Neural cell (in vitro differentiated cells): ENCODE measurements at regions not wholly inside any gene's neighbourhood (a gene's known extent, or its start where the extent isn't known, plus 50 kb on each side); places are given as distances from the start of the nearest gene placed in this dataset.

ENCODE experiments used
- H2AFZ ChIP-seq: fragments of 200-600, 300-800 bp; sonication (generic), shearing (Covaris generic); 2 replicates; pipeline ENCODE4 v1.6.0; 2014; ENCODE audit warnings: low read depth, mild to moderate bottlenecking, antibody characterized with exemption, low read length, moderate library complexity
- H3F3A ChIP-seq: fragments of 200-600 bp; shearing (Covaris generic); 2 replicates; pipeline ENCODE4 v1.6.1; 2016; ENCODE audit warnings: mild to moderate bottlenecking, moderate library complexity, mixed read lengths, antibody characterized with exemption, low read length; ENCODE audit not compliant: insufficient read depth, poor library complexity, severe bottlenecking
- H3K27ac ChIP-seq: fragments of 200-600, 300-800 bp; sonication (generic), shearing (Covaris generic); 2 replicates; pipeline ENCODE4 v1.5.1; 2014; ENCODE audit warnings: mild to moderate bottlenecking, low read length, moderate library complexity
- H3K27me3 ChIP-seq: fragments of 300-800, 200-600 bp; sonication (generic), shearing (Covaris generic); 2 replicates; pipeline ENCODE4 v1.6.0; 2014; ENCODE audit warnings: mild to moderate bottlenecking, low read depth, low read length, moderate library complexity; ENCODE audit not compliant: insufficient read depth
- H3K36me3 ChIP-seq: fragments of 300-800, 200-600 bp; sonication (generic), shearing (Covaris generic); 2 replicates; pipeline ENCODE4 v1.5.1; 2014; ENCODE audit warnings: mild to moderate bottlenecking, antibody characterized with exemption, low read length, moderate library complexity; ENCODE audit not compliant: insufficient read depth
- H3K4me2 ChIP-seq: fragments of 300-800, 200-600 bp; sonication (generic), shearing (Covaris generic); 2 replicates; pipeline ENCODE4 v1.6.0; 2014; ENCODE audit warnings: mild to moderate bottlenecking, low read length
- H3K4me3 ChIP-seq: fragments of 300-800, 200-600 bp; sonication (generic), shearing (Covaris generic); 2 replicates; pipeline ENCODE4 v1.5.1; 2014; ENCODE audit warnings: mild to moderate bottlenecking, low read length, moderate library complexity
- H3K79me2 ChIP-seq: fragments of 200-600 bp; shearing (Covaris generic); replicated peaks from 2 replicates; pipeline ENCODE4 v1.6.0; 2014; ENCODE audit warnings: mild to moderate bottlenecking, low read length, moderate library complexity; ENCODE audit not compliant: insufficient read depth
- H3K9ac ChIP-seq: fragments of 300-800, 200-600 bp; sonication (generic), shearing (Covaris generic); 2 replicates; pipeline ENCODE4 v1.6.1; 2016; ENCODE audit warnings: mild to moderate bottlenecking, low read length, mixed read lengths
- H3K9me2 ChIP-seq: fragments of 200-600 bp; shearing (Covaris generic); 2 replicates; pipeline ENCODE4 v1.6.1; 2016; ENCODE audit warnings: mild to moderate bottlenecking, low read length, mixed read lengths; ENCODE audit not compliant: insufficient read depth
- H3K9me3 ChIP-seq: fragments of 200-600, 300-800 bp; sonication (generic), shearing (Covaris generic); 2 replicates; pipeline ENCODE4 v1.6.1; 2016; ENCODE audit warnings: mild to moderate bottlenecking, mixed run types, low read length, moderate library complexity, mixed read lengths
- H4K20me1 ChIP-seq: fragments of 200-600 bp; shearing (Covaris generic); 2 replicates; pipeline ENCODE4 v1.6.1; 2016; ENCODE audit warnings: mild to moderate bottlenecking, mixed run types; ENCODE audit not compliant: insufficient read depth
- EP300 ChIP-seq: fragments of 450-650 bp; conservative IDR thresholded peaks from 2 replicates; pipeline ENCODE4 v1.6.1; 2014; ENCODE audit warnings: antibody characterized with exemption, mild to moderate bottlenecking, moderate library complexity; ENCODE audit not compliant: poor library complexity, severe bottlenecking
- EZH2 ChIP-seq: fragments of 200-600, 300-800 bp; shearing (Covaris generic), sonication (generic); IDR thresholded peaks from 2 replicates; pipeline ENCODE4 v1.6.1; 2014; ENCODE audit warnings: antibody characterized with exemption, low read length, borderline replicate concordance, mild to moderate bottlenecking; ENCODE audit not compliant: insufficient read depth, poor library complexity, severe bottlenecking
- MXI1 ChIP-seq: fragments of 450-650 bp; conservative IDR thresholded peaks from 2 replicates; pipeline ENCODE4 v1.6.1; 2014; ENCODE audit warnings: antibody characterized with exemption, mild to moderate bottlenecking; ENCODE audit not compliant: poor library complexity, severe bottlenecking
- POLR2AphosphoS5 ChIP-seq: IDR thresholded peaks from 2 replicates; pipeline ENCODE4 v1.6.1; 2012
- RAD21 ChIP-seq: fragments of 450-650 bp; conservative IDR thresholded peaks from 2 replicates; pipeline ENCODE4 v1.6.1; 2014; ENCODE audit warnings: antibody characterized with exemption, mild to moderate bottlenecking, moderate library complexity
- SMC3 ChIP-seq: fragments of 450-650 bp; conservative IDR thresholded peaks from 2 replicates; pipeline ENCODE4 v1.6.1; 2014; ENCODE audit warnings: antibody characterized with exemption, mild to moderate bottlenecking, moderate library complexity; ENCODE audit not compliant: poor library complexity
- TAF1 ChIP-seq: IDR thresholded peaks from 2 replicates; pipeline ENCODE4 v1.6.1; 2012; ENCODE audit warnings: low read depth
- TF ChIP-seq, protein P1 (sequence below): fragments of 450-650 bp; IDR thresholded peaks from 2 replicates; pipeline ENCODE4 v1.5.1; 2014; ENCODE audit warnings: antibody characterized with exemption, mild to moderate bottlenecking, moderate library complexity; ENCODE audit not compliant: poor library complexity, severe bottlenecking
- TF ChIP-seq, protein P2 (sequence below): IDR thresholded peaks from 2 replicates; pipeline ENCODE4 v1.6.1; 2012; ENCODE audit warnings: borderline replicate concordance

DNA sequence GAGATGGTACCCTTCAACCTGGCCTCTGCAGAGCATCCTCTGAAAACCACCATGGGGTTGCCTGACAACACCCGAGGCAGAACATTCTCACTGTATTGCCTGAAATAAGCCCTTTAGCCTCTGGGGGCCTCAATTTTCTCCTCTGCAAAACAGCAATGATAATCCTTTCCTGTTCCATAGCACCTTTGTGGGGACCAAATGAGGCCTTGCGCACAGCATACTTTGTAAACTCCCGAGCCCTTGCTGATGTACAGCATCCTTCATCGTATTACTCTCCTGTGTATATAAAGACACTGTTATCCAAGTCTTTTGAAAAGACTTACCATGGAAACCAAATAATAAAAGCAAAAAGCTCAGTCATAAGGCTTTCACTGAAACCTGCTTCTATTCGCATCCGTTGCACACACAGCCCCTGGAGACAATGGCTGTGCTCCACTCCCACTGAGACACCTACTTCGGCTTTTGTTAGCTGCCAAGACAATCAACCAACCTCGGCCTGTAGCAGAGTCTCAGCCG is 276.0 kb downstream of the FOXO1 start:
- peak overlapping the region; percentile 9 for H2AFZ ChIP-seq
- H3K36me3 ChIP-seq = no peaks in the 10 kb centered on the region
- TF ChIP-seq EZH2 (no peak), EP300 (peak; percentile 19)
- H3K4me3 ChIP-seq = peak overlapping the region; percentile 17
- H3K9me2 ChIP-seq = no peaks in the 10 kb centered on the region
- H3K4me2 ChIP-seq = peak overlapping the region; percentile 39
- no peaks in the 10 kb centered on the region for H3K79me2 ChIP-seq
- H3K27ac ChIP-seq = peak overlapping the region; percentile 28
- H3K9me3 ChIP-seq = no peaks in the 10 kb centered on the region
- H3K9ac ChIP-seq = peak overlapping the region; percentile 12
- H3F3A ChIP-seq = peaks cover 3% of the 10 kb centered on the region
- no peaks in the 10 kb centered on the region for H4K20me1 ChIP-seq
- no peaks in the 10 kb centered on the region for H3K27me3 ChIP-seq

DNA sequence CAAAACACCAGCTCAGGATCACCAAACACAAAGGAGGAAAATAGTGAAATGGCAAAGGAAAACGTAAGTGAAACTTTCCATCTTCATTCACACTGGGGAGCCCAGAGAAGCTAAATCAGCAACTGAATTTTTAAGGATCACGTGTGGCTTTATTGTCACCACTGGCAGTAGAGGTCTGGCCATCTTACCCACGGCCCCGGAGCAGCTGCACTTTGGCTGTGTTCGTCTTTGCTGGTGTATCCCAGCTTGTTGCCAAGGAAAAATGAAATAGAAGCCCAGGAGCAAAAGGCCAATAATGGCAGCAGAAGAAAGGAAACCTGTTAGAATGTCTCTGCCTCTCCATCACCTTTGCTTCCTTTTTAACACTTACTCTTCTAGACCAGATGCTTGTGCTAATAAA is 274.7 kb downstream of the FOXO1 start:
- no peak for TF ChIP-seq POLR2AphosphoS5
- H3K9me3 ChIP-seq = no peaks in the 10 kb centered on the region
- H2AFZ ChIP-seq = no peak overlapping the region
- H3K9ac ChIP-seq = no peak overlapping the region
- no peaks in the 10 kb centered on the region for H3K79me2 ChIP-seq
- H4K20me1 ChIP-seq = no peaks in the 10 kb centered on the region
- peaks cover 3% of the 10 kb centered on the region for H3F3A ChIP-seq
- H3K27ac ChIP-seq = no peak overlapping the region
- H3K4me2 ChIP-seq = no peak overlapping the region
- H3K4me3 ChIP-seq = no peak overlapping the region
- no peaks in the 10 kb centered on the region for H3K36me3 ChIP-seq
- no peaks in the 10 kb centered on the region for H3K27me3 ChIP-seq
- no peaks in the 10 kb centered on the region for H3K9me2 ChIP-seq

DNA sequence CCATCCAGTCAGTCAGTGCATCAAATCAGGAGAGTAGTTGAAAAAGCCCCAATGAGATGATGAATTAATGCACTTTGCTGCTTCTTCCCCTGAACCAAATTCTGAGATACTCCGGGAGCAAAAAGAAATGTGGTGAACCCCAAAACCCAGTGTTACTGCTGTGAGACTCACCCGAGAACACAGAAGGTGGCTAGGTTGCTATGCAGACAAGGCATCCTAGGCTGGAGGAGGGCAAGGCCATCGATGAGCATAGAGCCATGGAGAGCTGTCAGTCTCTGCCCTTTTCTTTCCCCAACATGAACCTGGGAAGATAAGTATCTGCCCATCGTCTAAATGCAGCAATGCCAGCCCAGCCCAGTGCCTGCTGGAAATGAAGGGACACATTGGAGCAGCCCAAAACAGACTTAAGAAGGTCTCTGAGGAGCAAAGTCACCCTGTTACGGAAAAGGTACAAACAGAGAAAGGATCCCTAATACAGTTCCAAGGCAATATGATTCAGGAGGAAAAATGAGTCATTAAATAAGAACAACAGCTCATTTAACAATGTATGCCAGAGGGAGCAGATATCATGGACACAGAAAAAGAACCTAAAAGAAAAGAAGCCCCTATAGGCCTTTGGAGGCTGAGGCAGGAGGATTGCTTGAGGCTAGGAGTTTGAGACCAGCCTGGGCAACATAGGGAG is 272.0 kb downstream of the FOXO1 start:
- Histone ChIP-seq H2AFZ (no peak overlapping the region), H3K27me3 (no peaks in the 10 kb centered on the region), H3K79me2 (no peaks in the 10 kb centered on the region), H4K20me1 (no peaks in the 10 kb centered on the region), H3K36me3 (no peaks in the 10 kb centered on the region), H3K9me2 (no peaks in the 10 kb centered on the region), H3K27ac (no peak overlapping the region), H3F3A (peaks cover 3% of the 10 kb centered on the region), H3K4me3 (no peak overlapping the region), H3K4me2 (no peak overlapping the region), H3K9me3 (no peaks in the 10 kb centered on the region), H3K9ac (no peak overlapping the region)
- TF ChIP-seq EP300 (no peak), SMC3 (no peak), EZH2 (no peak), TAF1 (no peak), POLR2AphosphoS5 (no peak), RAD21 (no peak), MXI1 (no peak)
- TF ChIP-seq, protein P1, sequence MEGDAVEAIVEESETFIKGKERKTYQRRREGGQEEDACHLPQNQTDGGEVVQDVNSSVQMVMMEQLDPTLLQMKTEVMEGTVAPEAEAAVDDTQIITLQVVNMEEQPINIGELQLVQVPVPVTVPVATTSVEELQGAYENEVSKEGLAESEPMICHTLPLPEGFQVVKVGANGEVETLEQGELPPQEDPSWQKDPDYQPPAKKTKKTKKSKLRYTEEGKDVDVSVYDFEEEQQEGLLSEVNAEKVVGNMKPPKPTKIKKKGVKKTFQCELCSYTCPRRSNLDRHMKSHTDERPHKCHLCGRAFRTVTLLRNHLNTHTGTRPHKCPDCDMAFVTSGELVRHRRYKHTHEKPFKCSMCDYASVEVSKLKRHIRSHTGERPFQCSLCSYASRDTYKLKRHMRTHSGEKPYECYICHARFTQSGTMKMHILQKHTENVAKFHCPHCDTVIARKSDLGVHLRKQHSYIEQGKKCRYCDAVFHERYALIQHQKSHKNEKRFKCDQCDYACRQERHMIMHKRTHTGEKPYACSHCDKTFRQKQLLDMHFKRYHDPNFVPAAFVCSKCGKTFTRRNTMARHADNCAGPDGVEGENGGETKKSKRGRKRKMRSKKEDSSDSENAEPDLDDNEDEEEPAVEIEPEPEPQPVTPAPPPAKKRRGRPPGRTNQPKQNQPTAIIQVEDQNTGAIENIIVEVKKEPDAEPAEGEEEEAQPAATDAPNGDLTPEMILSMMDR = no peak
- TF ChIP-seq, protein P2, sequence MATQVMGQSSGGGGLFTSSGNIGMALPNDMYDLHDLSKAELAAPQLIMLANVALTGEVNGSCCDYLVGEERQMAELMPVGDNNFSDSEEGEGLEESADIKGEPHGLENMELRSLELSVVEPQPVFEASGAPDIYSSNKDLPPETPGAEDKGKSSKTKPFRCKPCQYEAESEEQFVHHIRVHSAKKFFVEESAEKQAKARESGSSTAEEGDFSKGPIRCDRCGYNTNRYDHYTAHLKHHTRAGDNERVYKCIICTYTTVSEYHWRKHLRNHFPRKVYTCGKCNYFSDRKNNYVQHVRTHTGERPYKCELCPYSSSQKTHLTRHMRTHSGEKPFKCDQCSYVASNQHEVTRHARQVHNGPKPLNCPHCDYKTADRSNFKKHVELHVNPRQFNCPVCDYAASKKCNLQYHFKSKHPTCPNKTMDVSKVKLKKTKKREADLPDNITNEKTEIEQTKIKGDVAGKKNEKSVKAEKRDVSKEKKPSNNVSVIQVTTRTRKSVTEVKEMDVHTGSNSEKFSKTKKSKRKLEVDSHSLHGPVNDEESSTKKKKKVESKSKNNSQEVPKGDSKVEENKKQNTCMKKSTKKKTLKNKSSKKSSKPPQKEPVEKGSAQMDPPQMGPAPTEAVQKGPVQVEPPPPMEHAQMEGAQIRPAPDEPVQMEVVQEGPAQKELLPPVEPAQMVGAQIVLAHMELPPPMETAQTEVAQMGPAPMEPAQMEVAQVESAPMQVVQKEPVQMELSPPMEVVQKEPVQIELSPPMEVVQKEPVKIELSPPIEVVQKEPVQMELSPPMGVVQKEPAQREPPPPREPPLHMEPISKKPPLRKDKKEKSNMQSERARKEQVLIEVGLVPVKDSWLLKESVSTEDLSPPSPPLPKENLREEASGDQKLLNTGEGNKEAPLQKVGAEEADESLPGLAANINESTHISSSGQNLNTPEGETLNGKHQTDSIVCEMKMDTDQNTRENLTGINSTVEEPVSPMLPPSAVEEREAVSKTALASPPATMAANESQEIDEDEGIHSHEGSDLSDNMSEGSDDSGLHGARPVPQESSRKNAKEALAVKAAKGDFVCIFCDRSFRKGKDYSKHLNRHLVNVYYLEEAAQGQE = no peak
